Lower leg skin (tissue), 3 donors: ENCODE measurements at regions not wholly inside any gene's neighbourhood (a gene's known extent, or its start where the extent isn't known, plus 50 kb on each side); places are given as distances from the start of the nearest gene placed in this dataset.

Experiments
- CTCF ChIP-seq, 3 donors: fragments of 450-650 bp; IDR thresholded peaks; one replicate each; pipeline ENCODE4 v1.5.1; 2016; ENCODE audit warnings: antibody characterized with exemption in 3 of 3, mild to moderate bottlenecking in 3 of 3, moderate library complexity in 2 of 3
- POLR2A ChIP-seq, 2 donors: fragments of 450-650 bp; IDR thresholded peaks; one replicate each; pipeline ENCODE4 v1.6.1; 2016 to 2017; ENCODE audit warnings: antibody characterized with exemption in 2 of 2, mild to moderate bottlenecking in 1 of 2, moderate library complexity in 1 of 2

GRCh38 chr12:47517122-47517521 lies 188.7 kb downstream of the RPAP3 start:
- TF ChIP-seq POLR2A (IDR thresholded peaks at IDR 0.05) (no peak), CTCF (IDR thresholded peaks at IDR 0.05) (no peak)
